ENCODE measurements at regions not wholly inside any gene's neighbourhood (a gene's known extent, or its start where the extent isn't known, plus 50 kb on each side); places are given as distances from the start of the nearest gene placed in this dataset.

GRCh38 chr18:24538414-24539264 is 78.2 kb downstream of the HRH4 start:
- TF ChIP-seq POLR2AphosphoS5 (IDR thresholded peaks at IDR 0.05; ENCODE audit: low read depth, low read length) (no peak), TAF1 (IDR thresholded peaks at IDR 0.05; ENCODE audit: borderline replicate concordance, insufficient read depth, low read length) (no peak)
